ENCODE measurements at regions not wholly inside any gene's neighbourhood (a gene's known extent, or its start where the extent isn't known, plus 50 kb on each side); places are given as distances from the start of the nearest gene placed in this dataset.
"Not testable (repeated sequence)": the region's sequence is repeated elsewhere in the genome, so short reads cannot be mapped to it uniquely, and the experiment has no call there.

DNA sequence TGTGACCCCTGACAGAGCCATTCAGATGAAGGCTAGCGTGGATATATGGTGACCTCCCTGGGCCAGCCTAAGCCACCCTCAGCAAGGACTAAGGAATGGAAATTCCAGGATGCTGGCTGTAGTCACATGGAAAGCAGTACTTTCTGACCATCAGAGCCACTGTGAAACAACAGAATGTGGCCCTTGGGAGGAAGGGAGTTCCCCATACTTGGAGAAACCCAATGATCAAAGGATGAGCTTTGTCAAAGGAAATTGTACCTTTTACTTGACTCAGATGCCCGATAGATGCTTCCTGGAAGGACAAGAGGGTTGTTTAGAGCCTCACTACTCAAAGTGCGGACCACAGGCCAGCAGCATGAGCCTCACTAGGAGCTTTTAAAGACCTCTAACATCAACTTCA is 484.5 kb upstream of the PROK2 start:
- DNase-seq = no peak

DNA sequence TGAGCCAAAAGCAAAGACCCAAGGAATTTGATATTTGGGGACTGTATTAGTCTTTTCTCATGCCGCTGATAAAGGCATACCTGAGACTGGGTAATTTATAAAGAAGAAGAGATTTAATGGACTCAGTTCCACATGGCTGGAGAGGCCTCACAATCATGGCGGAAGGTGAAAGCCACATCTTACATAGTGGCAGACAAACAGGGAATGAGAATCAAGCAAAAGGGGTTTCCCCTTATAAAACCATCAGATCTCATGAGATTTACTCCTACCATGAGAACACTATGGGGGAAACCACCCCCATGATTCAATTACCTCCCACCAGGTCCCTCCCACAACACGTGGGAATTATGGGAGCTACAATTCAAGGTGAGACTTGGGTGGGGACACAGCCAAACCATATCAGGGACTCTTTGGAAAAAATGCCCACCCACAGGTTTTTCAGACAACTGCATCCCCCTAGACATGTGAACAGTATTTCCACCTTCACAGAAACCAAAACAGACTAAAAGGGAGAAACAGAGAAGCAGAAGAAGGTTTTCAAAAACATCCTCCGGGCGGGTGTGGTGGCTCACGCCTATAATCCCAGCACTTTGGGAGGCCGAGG is 482.1 kb upstream of the PROK2 start:
- not testable (repeated sequence) for DNase-seq

DNA sequence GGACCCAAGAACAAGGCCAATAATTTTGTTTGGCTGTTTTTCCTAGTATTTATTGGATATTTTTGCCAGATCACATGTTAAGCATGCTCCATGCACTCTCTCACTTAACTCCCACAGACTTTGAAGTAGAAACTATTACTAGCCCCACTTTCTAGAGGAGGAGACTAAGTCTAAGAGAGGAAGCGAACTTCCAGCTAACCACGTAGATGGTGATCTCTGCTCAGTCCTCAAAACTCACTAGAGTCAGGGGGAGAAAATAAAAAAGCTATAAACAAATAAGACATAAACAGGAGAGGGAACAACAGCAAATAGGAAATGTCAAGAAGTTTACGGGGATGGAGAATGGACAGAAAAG is 481.0 kb upstream of the PROK2 start:
- DNase-seq = no peak

DNA sequence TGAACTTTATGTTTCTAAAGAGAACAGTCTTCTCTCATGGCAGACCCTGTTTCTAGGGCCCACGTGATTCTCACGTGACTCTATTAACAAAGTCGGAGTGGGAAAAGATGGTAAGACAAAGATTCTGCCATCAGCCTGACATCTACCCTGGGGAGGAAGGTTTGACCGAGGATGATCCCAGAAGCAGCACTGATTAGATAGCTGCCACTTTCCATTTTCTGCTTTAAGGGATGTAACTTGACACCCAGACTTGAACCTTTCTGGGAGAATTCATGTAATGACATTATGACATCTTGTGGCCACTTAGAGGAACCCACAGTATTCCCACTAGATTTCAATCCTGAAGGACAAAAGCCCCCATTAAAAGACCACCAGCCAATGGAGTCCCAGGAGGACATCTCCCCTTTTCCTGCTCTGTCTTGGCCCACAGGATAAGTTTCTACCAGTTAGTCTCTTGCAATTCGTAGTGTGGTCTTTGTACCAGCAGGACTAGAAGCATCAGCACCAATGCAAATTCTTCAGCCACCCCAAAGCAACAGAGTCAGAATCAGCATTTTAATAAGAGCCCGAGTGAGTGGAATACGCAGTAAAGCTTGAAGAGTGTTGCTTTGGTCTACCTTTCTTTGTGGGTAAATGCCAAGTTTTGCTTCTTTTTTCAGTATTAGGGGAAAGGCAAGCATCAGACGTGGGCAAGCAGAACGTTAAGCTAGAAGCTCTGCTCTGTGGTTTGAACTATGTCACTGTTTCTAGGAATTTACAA is 480.5 kb upstream of the PROK2 start:
- no peak for DNase-seq

DNA sequence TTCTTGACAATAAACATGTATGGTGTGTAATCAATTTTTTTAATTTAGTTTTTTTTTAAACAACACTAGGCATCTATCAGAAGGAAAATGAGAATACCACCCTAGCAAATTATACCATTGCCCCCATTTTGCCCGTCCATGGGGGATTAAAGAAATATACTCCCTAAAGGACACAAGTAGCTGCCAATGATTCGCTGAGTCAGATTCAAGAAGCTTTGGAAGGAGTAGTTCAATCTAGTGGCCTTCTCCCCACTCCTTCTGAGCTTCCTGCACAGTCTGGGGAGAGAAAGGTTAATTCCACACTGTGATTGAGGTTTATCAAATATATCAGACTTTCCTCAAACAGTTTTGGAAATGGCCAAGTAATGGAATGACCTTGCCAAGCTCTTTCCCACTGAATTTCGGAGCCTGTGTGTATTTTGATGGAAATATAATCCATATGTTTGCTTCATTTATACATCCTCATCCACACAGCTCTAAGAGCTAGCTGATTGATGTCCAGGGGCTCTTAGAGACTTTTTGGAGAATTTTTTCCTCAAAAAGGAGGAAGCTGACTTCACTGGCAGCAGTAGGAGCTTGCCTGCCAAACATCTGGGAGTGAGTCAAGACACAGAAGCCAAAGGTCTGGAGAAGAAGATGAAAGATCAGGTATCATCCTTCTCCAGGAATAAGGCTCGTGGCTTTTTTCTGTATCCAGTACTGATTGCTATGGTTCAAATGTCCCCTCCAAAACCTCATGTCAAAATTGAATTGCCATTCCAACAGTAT is 478.5 kb upstream of the PROK2 start:
- no peak for DNase-seq

DNA sequence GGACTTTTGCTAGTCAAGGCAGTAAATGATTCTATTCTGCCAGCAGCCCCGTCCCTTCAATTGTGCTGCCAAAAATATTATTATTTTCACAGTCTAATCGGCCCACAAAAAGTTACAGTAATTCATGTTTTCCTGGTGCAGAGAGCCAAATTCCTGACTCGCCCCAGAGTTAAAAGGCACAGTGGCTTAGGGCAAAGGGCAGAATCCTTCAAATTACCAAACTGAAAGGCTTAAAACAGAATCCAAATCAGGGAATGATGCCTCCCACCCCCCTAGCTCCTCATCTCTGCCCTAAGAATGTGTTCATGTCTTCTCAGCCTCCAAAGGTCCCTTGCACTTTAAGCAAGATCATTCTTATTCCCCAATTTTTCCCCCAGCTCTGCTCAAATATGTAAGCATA is 477.8 kb upstream of the PROK2 start:
- DNase-seq = no peak

DNA sequence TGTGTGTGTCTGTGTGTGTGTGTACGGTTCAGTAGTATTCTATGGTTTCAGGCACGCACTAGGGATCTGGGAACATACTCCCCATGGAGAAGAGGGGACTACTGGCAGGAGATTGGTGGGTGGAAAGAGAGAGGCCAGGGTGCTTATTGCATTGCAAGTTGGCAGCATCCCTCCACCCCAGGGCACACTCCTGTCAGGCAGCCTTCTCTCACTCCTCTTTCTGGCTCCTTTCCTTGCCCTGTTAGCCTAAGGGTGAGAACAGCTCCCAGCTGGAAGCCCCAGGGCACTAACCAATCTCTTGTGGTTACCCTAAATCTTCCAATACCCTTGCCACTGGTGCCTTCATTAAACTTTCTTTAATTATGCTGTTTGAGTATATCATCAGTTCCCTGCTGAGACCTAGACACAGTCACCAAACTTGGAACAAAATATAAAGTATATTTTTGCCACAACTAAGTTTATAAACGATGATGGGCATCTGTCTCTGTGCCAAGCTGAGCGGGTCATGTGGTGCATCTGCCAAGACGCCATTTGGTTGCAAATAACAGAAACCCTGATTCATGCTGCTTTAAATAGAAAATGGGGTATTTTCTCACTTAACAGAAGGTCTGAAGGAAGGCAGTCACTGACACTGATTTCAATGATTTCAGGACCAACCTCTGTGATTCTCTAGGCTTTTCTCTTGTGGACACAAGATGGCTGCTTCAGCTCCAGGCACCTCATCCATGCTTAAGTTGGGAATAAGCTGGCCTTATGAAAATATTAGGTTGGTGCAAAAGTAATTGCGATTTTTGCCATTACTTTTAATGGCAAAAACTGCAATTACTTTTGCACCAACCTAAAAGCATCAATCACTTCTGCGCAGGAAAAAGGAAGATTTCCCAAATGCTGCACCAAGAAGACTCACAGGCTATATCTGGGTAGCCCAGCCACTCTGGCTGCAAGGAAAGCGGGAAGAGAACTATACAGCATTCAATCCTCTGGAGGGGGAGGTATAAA is 476.9 kb upstream of the PROK2 start:
- no peak for DNase-seq

DNA sequence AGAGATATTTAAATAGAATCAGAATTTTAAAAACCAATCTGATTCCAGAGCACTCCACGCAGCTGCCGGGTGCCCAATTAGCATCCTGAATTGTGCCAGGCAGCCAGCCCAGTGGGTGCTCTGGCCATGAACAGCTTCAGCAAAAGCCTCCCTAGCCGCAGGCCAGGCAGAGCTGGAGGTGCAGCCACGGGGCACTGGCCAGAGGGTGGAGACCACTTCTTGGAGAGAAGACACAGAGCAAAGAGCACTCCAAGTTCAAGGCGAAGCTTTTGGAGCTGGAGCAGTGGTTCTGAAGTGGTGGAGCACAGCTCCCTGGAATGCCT is 475.6 kb upstream of the PROK2 start:
- no peak for DNase-seq

DNA sequence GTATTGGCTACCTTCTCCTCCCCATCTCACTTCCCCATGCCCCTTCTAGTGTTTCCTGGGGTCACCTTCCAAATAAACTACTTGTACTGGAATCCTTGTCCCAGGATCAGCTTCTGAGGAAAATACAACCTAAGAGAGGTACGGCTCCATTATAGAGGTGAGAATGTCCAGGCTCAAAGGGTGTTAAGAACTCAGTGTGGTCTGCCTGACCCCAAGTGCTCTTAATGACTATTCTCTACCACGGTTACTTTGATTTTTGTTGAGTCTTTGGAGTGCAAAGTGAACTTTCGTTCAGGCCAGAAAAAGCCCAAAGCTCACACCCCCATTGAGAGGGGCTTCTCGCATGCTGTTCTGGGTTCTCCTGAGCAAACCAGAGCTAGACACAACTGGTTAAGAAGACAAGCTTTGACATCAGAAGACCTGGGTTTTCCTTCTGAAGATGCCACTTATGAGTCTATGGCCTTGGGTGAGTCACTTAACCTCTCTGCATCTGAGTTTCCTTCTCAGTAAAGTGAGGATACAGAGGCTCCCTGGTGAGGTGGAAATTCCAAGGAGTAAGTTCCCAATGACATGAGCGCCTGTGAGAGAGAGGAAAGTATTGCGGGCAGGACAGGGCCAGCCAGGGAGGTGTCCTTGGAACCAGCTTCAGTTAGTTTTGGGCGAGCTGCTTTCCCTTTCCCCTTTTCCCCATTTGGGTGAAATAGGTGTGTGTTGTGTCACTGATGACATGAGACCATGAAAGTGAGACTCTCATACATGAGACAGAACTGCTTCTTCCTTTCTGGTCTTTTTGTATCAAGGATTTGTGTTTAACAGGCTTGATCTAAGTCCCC is 475.0 kb upstream of the PROK2 start:
- peak; percentile 46 for DNase-seq

DNA sequence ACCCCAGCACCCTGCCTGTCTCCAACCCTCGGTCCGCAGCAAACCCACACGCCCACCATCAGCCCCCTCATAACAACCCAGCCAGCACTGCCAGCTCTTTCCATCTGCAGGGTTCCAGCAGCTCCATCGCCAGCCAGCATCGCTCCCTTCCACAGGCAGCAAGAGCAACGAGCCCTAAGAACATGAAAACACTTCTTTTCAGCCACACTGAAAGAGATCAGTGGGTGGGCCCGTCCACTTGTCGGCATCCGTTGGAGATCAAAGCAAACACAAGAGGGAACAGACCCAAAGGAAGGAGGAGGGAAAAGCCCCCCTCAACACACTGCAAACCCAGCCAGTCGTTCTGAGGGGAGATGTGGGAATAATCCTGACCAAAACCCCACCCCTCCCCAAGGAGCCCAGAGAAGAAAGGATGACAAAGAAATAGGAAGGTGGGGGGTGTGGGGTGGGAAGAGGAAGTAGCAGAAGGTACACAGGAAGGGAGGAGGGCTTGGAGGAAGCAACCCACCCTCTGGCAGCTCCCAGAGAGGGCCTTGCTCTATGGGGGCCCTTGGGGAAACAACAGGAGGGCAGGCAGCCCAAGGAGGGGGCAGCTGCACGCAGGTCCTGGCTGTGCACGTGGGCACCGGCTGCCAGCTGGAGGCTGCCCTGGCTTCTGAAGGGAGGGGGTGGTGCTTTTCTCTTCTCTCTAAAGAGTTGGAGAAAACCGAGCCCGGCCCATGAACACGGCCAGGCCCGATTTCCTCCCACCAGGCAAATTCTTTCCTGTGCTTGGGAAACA is 473.6 kb upstream of the PROK2 start:
- no peak for DNase-seq

DNA sequence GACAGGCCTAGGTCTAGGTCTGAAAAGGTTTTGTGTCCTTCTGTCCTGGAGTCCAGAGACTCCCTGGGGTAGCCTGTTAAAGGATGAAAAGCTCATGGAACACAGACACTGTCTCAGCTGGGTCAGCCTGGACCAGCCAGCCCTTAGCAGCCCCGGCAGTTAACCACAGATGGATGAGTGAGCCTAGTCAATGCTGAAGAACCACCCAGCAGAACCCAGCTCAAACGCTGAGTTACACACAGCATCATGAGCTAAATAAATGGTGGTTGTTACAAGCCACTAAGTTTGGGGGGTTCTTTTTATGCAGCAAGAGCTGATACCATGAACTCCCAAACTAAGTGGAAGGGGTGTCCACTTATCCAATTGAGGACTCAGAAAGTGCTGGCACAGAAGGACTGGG is 472.8 kb upstream of the PROK2 start:
- no peak for DNase-seq

DNA sequence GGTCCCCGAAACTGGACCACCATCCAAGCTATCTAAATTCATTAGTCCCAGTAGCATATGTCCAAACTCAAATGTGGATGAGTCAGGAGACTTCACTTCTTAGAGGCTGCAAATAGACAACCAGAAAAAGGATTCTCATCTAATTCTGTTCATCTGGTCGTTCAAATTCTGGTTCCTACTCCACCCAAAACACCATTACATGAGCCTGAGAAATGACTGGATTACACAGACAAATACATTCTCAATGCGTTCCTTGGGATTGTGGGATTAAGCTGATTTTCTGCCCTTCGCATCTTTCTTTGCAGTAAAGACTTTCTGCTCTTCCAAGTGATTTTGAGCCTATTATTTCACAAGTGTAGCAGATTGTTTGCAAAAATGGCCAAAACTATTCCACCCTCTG is 472.3 kb upstream of the PROK2 start:
- no peak for DNase-seq

DNA sequence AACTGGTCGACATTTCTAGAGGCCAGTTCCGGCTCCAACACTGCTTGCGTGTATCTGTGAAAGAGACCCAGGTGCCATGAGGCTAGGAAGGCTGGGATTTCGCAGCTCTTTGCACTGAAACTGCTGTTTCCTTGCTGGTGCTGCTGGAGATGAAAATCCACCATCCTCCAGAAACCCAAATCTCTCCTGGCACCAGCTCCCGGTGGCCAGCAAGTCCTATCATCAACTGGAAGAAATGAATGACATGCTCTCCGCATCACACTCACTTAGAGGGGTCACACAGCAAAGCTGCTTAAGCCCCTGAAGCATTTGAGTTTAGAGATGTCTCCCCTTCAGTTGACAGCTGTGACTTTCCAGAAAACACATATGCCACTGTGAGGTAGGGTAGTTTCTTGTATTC is 471.8 kb upstream of the PROK2 start:
- no peak for DNase-seq

DNA sequence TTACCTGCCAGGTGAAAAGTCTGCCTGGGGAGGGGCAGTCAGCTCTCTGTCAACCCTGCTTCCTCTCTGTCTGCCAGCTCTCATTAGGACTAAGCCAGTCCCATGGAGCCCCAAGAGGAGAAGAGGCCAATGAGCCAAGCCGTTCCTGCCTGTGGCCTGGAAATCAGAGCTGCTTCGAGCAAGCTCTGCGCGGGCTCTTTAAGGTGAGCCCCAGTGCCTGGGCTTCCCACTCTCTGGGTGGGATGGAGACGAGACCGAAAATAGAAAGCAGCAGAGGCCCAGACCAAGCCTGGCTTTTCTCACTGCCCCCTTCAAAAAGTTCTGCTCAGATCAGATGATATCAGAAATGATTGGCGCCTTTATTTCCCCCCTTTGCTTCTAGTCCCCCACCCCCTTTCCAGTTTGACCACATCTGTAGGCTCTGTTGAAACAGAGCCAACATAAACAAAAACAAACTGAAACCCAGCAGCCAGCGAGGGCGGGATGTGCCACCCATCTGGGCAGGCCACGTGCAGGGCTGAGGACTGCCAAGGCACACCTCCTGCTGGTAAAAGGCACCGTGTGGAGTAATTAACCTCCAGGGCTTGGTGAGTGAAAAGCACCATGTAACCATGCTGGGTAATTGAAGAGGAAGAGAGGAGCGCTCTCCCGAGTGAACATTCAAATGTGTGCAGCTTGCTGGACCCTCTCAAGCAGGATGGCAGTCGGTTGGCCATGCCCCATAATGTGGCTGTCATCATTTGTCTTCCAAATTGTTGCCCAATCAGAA is 471.0 kb upstream of the PROK2 start:
- peak; percentile 41 for DNase-seq

DNA sequence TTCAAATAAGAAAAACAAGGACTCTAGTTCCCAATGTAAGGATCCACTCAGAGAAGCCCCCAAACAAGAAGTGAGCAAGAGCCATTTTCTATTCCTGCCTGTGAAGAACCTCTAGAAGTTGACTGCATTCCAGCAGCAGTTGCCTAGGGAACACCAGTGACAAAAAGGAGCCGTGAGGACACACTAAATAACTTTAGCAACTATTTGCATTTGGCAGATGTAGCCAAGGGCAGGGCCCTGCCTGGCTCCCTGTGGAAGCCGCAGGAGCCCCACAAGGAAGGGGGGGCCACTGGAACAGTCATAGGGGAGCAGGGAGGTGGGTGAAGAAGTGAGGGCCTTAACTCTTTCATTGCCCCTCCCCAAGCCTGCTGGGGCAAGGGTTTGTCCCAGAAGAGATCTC is 470.2 kb upstream of the PROK2 start:
- no peak for DNase-seq

DNA sequence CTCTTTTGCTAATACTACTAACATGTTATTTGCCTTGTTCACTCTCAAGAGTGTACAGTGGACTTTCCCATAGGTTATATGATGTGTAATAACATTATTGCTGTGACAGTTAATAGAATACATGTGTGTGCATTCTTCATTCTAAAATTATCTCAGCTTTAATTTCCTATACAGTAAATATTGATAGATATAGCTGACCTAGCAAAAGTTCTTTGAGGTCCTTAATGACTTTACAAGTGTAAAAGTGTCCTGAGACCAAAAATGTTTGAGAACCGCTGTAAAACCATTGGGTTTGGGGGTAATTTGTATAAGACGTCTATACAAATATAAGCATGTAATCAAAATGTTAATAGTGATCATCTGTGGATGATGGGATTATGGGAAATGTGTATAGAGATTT is 469.5 kb upstream of the PROK2 start:
- DNase-seq = no peak

DNA sequence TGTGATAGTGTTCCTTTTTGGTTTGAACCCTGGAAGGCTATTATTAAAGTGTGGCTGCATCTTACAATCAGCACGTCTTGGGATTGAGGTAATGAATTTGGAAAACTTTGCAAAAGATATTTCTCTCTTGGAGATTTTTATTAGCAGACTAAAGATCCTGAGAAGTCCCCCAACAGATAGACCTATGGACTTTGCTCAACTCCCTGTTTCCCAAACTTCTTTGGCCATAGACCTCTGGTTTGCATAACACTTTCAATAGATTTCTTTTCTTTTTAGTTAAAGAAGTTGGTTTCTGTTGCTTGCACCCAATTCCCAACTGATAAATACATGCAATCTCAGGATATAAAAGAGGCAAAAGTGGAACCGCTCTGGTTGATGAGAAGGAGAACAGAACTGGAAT is 465.8 kb upstream of the PROK2 start:
- DNase-seq = no peak

DNA sequence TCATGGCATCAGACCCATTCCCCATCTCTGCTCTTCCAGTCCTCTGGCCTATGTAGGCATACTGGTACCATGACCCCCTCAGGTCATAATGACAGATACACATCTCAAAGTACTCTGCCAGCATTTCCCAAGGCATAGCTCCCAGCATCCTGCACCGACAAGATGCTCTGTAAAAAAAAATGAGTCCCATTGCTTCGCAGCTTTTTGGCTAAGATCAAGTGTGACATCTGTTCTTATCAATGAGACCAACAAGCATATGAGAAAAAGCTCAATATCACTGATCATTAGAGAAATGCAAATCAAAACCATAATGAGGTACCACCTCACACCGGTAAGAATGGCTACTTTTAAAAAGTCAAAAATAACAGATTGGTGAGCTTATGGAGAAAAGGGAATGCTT is 463.9 kb upstream of the PROK2 start:
- DNase-seq = no peak

DNA sequence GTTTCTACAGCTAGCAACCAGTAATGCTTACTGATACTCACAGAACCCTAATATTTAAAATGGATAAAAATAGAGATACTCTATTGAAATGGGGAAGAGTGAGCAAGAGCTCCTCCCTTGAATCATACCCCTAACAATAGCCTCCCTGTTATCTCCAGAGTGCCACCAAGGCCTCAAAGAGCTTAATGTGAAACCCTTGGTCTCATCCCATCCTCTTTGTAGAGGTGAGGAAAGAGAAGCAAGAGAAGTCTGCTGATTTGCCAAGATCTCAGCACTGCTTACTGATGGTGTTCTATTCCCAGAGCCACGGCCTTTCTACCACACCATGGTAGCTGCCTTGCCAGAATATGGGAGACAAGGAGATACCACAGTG is 463.4 kb upstream of the PROK2 start:
- no peak for DNase-seq

DNA sequence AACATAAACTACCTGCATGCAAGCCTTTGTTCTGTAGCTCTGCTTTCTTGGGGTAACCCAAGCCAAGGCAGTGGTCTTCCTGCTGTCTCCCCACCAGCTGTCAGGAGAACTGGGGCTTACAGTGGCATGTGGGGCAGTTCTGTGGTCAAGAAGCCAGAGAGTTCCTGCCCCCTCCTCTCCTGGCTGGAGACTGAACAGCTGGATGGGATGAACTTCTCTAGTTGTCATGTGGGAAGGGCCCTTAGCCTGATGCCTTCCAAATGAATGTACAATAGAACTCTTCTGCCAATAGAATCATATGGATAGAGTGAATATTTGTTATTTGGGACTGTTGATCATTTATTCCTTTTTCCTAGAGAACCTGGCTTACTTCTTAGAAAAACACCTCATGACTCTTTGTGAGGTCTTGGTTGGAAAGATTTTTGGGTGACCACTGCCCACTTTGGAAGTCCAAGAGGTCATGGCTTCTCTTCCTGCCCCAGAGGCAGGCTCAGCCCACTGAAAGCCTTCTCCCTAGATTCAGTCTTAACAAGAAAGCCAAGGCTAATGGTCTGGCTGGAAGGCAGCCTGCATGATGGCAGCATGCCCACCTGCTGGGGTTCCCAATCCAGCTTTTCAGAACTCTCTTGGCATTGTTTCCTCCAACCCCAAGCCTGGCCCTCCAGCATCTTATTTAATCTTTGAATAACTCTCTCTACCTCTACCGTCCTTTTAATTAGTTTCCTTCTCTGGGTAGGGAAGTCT is 462.9 kb upstream of the PROK2 start:
- DNase-seq = no peak
